Peyer's patch (tissue), 4 donors: ENCODE measurements at regions not wholly inside any gene's neighbourhood (a gene's known extent, or its start where the extent isn't known, plus 50 kb on each side); places are given as distances from the start of the nearest gene placed in this dataset.

Experiments
- CTCF ChIP-seq, 6 experiments: fragments of 450-650 bp in 4 of 6; fragments of 200-600 bp in 2 of 6; sonication (generic) in 1 of 6; IDR thresholded peaks; one replicate each; pipeline ENCODE4 v1.5.1; 2017 to 2019; ENCODE audit warnings: antibody characterized with exemption in 6 of 6, mild to moderate bottlenecking in 3 of 6, moderate library complexity in 1 of 6
- POLR2A ChIP-seq, 2 donors: fragments of 450-650 bp; IDR thresholded peaks; one replicate each; pipeline ENCODE4 v1.5.1; 2017; ENCODE audit warnings: antibody characterized with exemption in 2 of 2, mild to moderate bottlenecking in 2 of 2, moderate library complexity in 2 of 2

GRCh38 chr11:36988556-36988955 is 390.5 kb upstream of the RAG2 start:
- TF ChIP-seq CTCF (IDR thresholded peaks at IDR 0.05) (no peak), POLR2A (IDR thresholded peaks at IDR 0.05) (no peak)
